SK-N-SH (cell line): ENCODE measurements at regions not wholly inside any gene's neighbourhood (a gene's known extent, or its start where the extent isn't known, plus 50 kb on each side); places are given as distances from the start of the nearest gene placed in this dataset.

ENCODE experiments used
- CTCF ChIA-PET: fragments of 300-600, 350-600 bp; formaldehyde crosslinking; extraction: SDS; loops from one replicate; lab custom pipeline; 2021; lab: Yijun Ruan, JAX
- POLR2A ChIA-PET: fragments of 350-600 bp; sonication (Branson Sonifier 250); formaldehyde crosslinking; extraction: SDS; loops from one replicate; lab custom pipeline; 2020; ENCODE audit warnings: antibody characterized with exemption, inconsistent platforms; lab: Yijun Ruan, JAX
- DNase-seq: peaks from one replicate; pipeline ENCODE4 v3.0.0; 2012
- H2AFZ ChIP-seq: fragments of 200-600 bp; sonication (generic); 2 replicates; pipeline ENCODE4 v1.8.1; 2016; ENCODE audit warnings: antibody characterized with exemption, mild to moderate bottlenecking, low read depth
- H3F3A ChIP-seq: fragments of 200-600 bp; sonication (generic); replicated peaks from 2 replicates; pipeline ENCODE3; 2016; ENCODE audit warnings: antibody characterized with exemption, mild to moderate bottlenecking; ENCODE audit not compliant: insufficient read depth
- H3K27ac ChIP-seq, 2 experiments: fragments of 200-500 bp in 1 of 2; fragments of 200-600 bp in 1 of 2; sonication (Bioruptor generic) in 1 of 2; sonication (generic), shearing (Covaris generic) in 1 of 2; 2 replicates each; pipeline versions ENCODE4 v1.5.1 to v1.6.1; 2014 to 2016; ENCODE audit warnings: low read depth in 2 of 2, inconsistent platforms in 1 of 2, low read length in 1 of 2, mild to moderate bottlenecking in 1 of 2, mixed read lengths in 1 of 2
- H3K27me3 ChIP-seq: fragments of 200-600 bp; sonication (generic), shearing (Covaris generic); 2 replicates; pipeline ENCODE4 v1.6.1; 2016; ENCODE audit warnings: mixed run types; ENCODE audit not compliant: insufficient read depth
- H3K36me3 ChIP-seq, 2 experiments: fragments of 200-500 bp in 1 of 2; fragments of 200-600 bp in 1 of 2; sonication (Bioruptor generic) in 1 of 2; sonication (generic) in 1 of 2; replicated peaks in 1 of 2; 2 replicates each; pipeline versions ENCODE3 to v1.5.1; 2014 to 2016; ENCODE audit warnings: low read length in 1 of 2, mild to moderate bottlenecking in 1 of 2; ENCODE audit not compliant: insufficient read depth in 2 of 2, control insufficient read depth in 1 of 2
- H3K4me1 ChIP-seq, 2 experiments: fragments of 200-500 bp in 1 of 2; fragments of 200-600 bp in 1 of 2; sonication (Bioruptor generic) in 1 of 2; sonication (generic), shearing (Covaris generic) in 1 of 2; 2 replicates each; pipeline versions ENCODE4 v1.5.1 to v1.6.1; 2014 to 2016; ENCODE audit warnings: low read depth in 1 of 2, low read length in 1 of 2, mixed run types in 1 of 2; ENCODE audit not compliant: insufficient read depth in 2 of 2, control insufficient read depth in 1 of 2
- H3K4me2 ChIP-seq: fragments of 200-600 bp; sonication (generic), shearing (Covaris generic); 2 replicates; pipeline ENCODE4 v1.6.1; 2017; ENCODE audit warnings: mixed run types
- H3K4me3 ChIP-seq, 2 experiments: fragments of 200-500 bp in 1 of 2; fragments of 200-600 bp in 1 of 2; sonication (Bioruptor generic) in 1 of 2; sonication (generic), shearing (Covaris generic) in 1 of 2; 2 replicates each; pipeline versions ENCODE4 v1.5.1 to v1.8.1; 2014 to 2016; ENCODE audit warnings: low read depth in 2 of 2, inconsistent platforms in 1 of 2, low read length in 1 of 2, mild to moderate bottlenecking in 1 of 2, mixed read lengths in 1 of 2, moderate library complexity in 1 of 2
- H3K79me2 ChIP-seq: fragments of 200-600 bp; sonication (generic); 2 replicates; pipeline ENCODE4 v1.8.1; 2017; ENCODE audit warnings: mild to moderate bottlenecking; ENCODE audit not compliant: insufficient read depth
- H3K9ac ChIP-seq: fragments of 200-600 bp; sonication (generic); 2 replicates; pipeline ENCODE4 v1.6.1; 2017; ENCODE audit warnings: mixed run types
- H3K9me2 ChIP-seq: fragments of 200-600 bp; sonication (generic); 2 replicates; pipeline ENCODE4 v1.6.1; 2017; ENCODE audit warnings: mixed run types
- H3K9me3 ChIP-seq: fragments of 200-600 bp; sonication (generic); 2 replicates; pipeline ENCODE4 v1.6.1; 2017; ENCODE audit warnings: mixed run types, mild to moderate bottlenecking, moderate library complexity
- H4K20me1 ChIP-seq: fragments of 200-600 bp; sonication (generic); 2 replicates; pipeline ENCODE4 v1.6.1; 2017; ENCODE audit warnings: mild to moderate bottlenecking, mixed run types; ENCODE audit not compliant: insufficient read depth
- CHD2 ChIP-seq: fragments of 150-350 bp; IDR thresholded peaks from 2 replicates; pipeline ENCODE4 v1.6.1; 2018; ENCODE audit warnings: low read length; ENCODE audit not compliant: partially characterized antibody
- EP300 ChIP-seq, 2 experiments: IDR thresholded peaks; 2 replicates each; pipeline versions ENCODE4 v1.4.0 to v1.6.1; 2012; ENCODE audit warnings: borderline replicate concordance in 1 of 2, low read depth in 1 of 2, low read length in 1 of 2
- FOSL2 ChIP-seq: IDR thresholded peaks from 2 replicates; pipeline ENCODE4 v1.4.0; 2012; ENCODE audit warnings: low read depth, mild to moderate bottlenecking, moderate library complexity, borderline replicate concordance
- GABPA ChIP-seq: IDR thresholded peaks from 2 replicates; pipeline ENCODE4 v1.4.0; 2012; ENCODE audit warnings: low read depth, mild to moderate bottlenecking
- MAX ChIP-seq: IDR thresholded peaks from 2 replicates; pipeline ENCODE4 v1.4.0; 2012; ENCODE audit warnings: low read depth
- NFIC ChIP-seq: IDR thresholded peaks from 2 replicates; pipeline ENCODE4 v1.4.0; 2012; ENCODE audit warnings: borderline replicate concordance
- PBX3 ChIP-seq: IDR thresholded peaks from 2 replicates; pipeline ENCODE4; 2012
- POLR2AphosphoS5 ChIP-seq: IDR thresholded peaks from 2 replicates; pipeline ENCODE4 v1.6.1; 2012; ENCODE audit warnings: low read depth, low read length
- SIN3A ChIP-seq: IDR thresholded peaks from 2 replicates; pipeline ENCODE4 v1.6.1; 2012; ENCODE audit warnings: low read depth, mild to moderate bottlenecking, low read length, moderate library complexity, borderline replicate concordance
- SMC3 ChIP-seq: IDR thresholded peaks from 2 replicates; pipeline ENCODE4 v1.6.1; 2012; ENCODE audit warnings: low read depth, low read length, improper control_type of control experiment
- TCF12 ChIP-seq: IDR thresholded peaks from 2 replicates; pipeline ENCODE4 v1.4.0; 2012
- TEAD4 ChIP-seq: IDR thresholded peaks from 2 replicates; pipeline ENCODE4 v1.4.0; 2012; ENCODE audit warnings: mild to moderate bottlenecking, borderline replicate concordance; ENCODE audit not compliant: insufficient read depth
- WGBS: methylation state at CpG from one replicate; pipeline ENCODE4 v1.1.6; 2017; ENCODE audit warnings: low lambda C conversion rate; 5-methylcytosine and 5-hydroxymethylcytosine counted together

GRCh38 chr15:66937588-66937987 is 127.8 kb upstream of the SMAD3 start:
- H3K9me2 ChIP-seq: no peaks in the 10 kb centered on the region
- no peaks in the 10 kb centered on the region for H3K36me3 ChIP-seq
- no peak overlapping the region for H3K4me3 ChIP-seq
- H4K20me1 ChIP-seq: no peaks in the 10 kb centered on the region
- H3K79me2 ChIP-seq: no peaks in the 10 kb centered on the region
- no peak overlapping the region for H3K27ac ChIP-seq
- ChIA-PET CTCF (interaction anchor here (7.4 kb wide), 1 partner anchor 9 kb away, joined by 44 read pairs; no protein-coding TSS in a partner anchor), POLR2A (no interaction called here)
- no peak overlapping the region for H3K9ac ChIP-seq
- no peaks in the 10 kb centered on the region for H3K27me3 ChIP-seq
- no peak overlapping the region for H3K4me2 ChIP-seq
- no peaks in the 10 kb centered on the region for H3K9me3 ChIP-seq
- DNase-seq: no peak
- TF ChIP-seq CHD2 (no peak), GABPA (no peak)
- H3K4me1 ChIP-seq: peaks cover under 1 to 10% of the 10 kb centered on the region in 2 experiments; a peak in 3 of 4 replicates
- WGBS: 82% methylated on average over 3 of the region's 3 CpGs
- no peak overlapping the region for H2AFZ ChIP-seq
- peaks cover 8% of the 10 kb centered on the region for H3F3A ChIP-seq

- H2AFZ ChIP-seq: no peak overlapping the region
- no peaks in the 10 kb centered on the region for H3K9me2 ChIP-seq
- H3K36me3 ChIP-seq: no peaks in the 10 kb centered on the region
- no peaks in the 10 kb centered on the region for H3K27me3 ChIP-seq
- no peak overlapping the region for H3K4me2 ChIP-seq
- H3K79me2 ChIP-seq: no peaks in the 10 kb centered on the region
- no peak overlapping the region for H3K9ac ChIP-seq
- peaks cover 0 to 10% of the 10 kb centered on the region in 2 experiments; a peak in 1 of 4 replicates for H3K4me1 ChIP-seq
- TF ChIP-seq TCF12: no peak
- TF ChIP-seq EP300 (IDR thresholded peaks at IDR 0.05; ENCODE audit: borderline replicate concordance in 1 of 2, low read depth in 1 of 2, low read length in 1 of 2): no peak
- no peak for TF ChIP-seq SIN3A
- TF ChIP-seq NFIC: no peak
- no peak for TF ChIP-seq MAX
- WGBS: 89% methylated on average over 3 of the region's 3 CpGs
- H3K4me3 ChIP-seq: no peak overlapping the region
- H3F3A ChIP-seq: peaks cover 5% of the 10 kb centered on the region
- CTCF ChIA-PET: interaction anchor here (1.2 to 1.4 kb wide), 2 partner anchors 8 to 366 kb away, joined by 3 to 4 read pairs; no protein-coding TSS in a partner anchor
- POLR2A ChIA-PET: no interaction called here
- H3K9me3 ChIP-seq: no peaks in the 10 kb centered on the region
- no peaks in the 10 kb centered on the region for H4K20me1 ChIP-seq
- no peak for DNase-seq
- H3K27ac ChIP-seq: no peak overlapping the region
Observed at GRCh38 chr15:66938114-66938830, 127.1 kb upstream of the SMAD3 start.

- Histone ChIP-seq H3K9me2 (no peaks in the 10 kb centered on the region), H3K9ac (no peak overlapping the region), H3K4me1 (peaks cover 0 to 10% of the 10 kb centered on the region in 2 experiments; a peak in 1 of 4 replicates), H3K27ac (no peak overlapping the region), H2AFZ (no peak overlapping the region), H3K4me2 (no peak overlapping the region)
- DNase-seq: no peak
- 78% methylated on average over 3 of the region's 3 CpGs for WGBS
- TF ChIP-seq SMC3: no peak
- TF ChIP-seq POLR2AphosphoS5: no peak
- no peak for TF ChIP-seq TEAD4
- TF ChIP-seq FOSL2: no peak
- TF ChIP-seq SIN3A: no peak
- TF ChIP-seq CHD2: no peak
- no peak for TF ChIP-seq PBX3
- TF ChIP-seq, all 33 proteins: peak for 0
- no peaks in the 10 kb centered on the region for H3K36me3 ChIP-seq
- ChIA-PET CTCF (interaction anchor here (1.0 to 1.4 kb wide), 3 partner anchors 8 to 494 kb away, joined by 3 to 4 read pairs (median 3); no protein-coding TSS in a partner anchor), POLR2A (no interaction called here)
- no peaks in the 10 kb centered on the region for H3K9me3 ChIP-seq
- peaks cover 5% of the 10 kb centered on the region for H3F3A ChIP-seq
- H4K20me1 ChIP-seq: no peaks in the 10 kb centered on the region
- H3K27me3 ChIP-seq: no peaks in the 10 kb centered on the region
- no peak overlapping the region for H3K4me3 ChIP-seq
- no peaks in the 10 kb centered on the region for H3K79me2 ChIP-seq
Observed at GRCh38 chr15:66939016-66939415, 126.4 kb upstream of the SMAD3 start.
